Epithelial cell of proximal tubule (primary cell): ENCODE measurements at regions not wholly inside any gene's neighbourhood (a gene's known extent, or its start where the extent isn't known, plus 50 kb on each side); places are given as distances from the start of the nearest gene placed in this dataset.
"Not testable (repeated sequence)": the region's sequence is repeated elsewhere in the genome, so short reads cannot be mapped to it uniquely, and the experiment has no call there.

Experiments
- DNase-seq: peaks from one replicate; pipeline ENCODE4 v3.0.0-alpha.2; 2011; ENCODE audit warnings: low read depth
- H3K4me3 ChIP-seq: 2 replicates; pipeline ENCODE4 v1.5.1; 2011; ENCODE audit warnings: low read depth, mild to moderate bottlenecking, low read length
- CTCF ChIP-seq: conservative IDR thresholded peaks from 2 replicates; pipeline ENCODE4 v1.5.1; 2012; ENCODE audit warnings: low read depth, mild to moderate bottlenecking, low read length

DNA sequence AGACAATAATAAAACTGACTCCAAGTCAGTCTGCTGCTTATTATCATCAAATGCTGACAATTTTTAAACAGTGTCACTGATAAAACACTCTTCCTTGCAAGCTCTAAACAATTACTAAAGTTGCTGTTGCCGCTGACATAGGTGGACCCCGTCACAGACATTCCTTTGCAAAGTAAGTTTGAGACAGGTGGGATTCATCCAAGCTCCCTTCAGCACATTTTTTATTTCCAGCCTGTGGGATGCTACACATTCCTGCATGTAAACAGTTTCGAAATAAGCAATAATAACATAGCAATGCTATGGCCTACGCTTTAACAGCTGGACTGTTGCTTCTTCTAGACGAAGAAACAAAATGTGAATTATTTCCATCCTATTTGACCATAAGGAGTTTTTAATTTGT, 85.4 kb upstream of the HIF1A start:
- no peak for TF ChIP-seq CTCF
- DNase-seq = no peak
- no peak overlapping the region for H3K4me3 ChIP-seq

DNA sequence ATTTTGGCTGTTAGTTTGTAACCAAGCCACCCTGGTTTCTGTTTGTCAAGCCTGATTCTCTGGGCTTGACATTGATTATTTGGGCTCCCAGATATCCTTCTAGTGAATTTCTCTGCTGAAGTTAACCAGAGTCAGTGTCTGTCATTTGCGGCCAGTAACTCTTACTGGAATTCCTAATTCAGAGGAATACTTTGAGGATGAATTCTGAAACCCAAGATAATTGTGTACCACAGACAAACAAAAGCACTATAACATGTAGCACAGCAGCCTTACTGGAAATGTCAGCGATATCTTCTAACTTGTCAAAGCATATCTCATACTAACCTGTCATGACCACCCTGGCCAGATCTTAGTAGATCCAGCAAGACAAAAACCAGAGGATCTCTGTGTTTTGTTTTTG, 84.4 kb upstream of the HIF1A start:
- no peak overlapping the region for H3K4me3 ChIP-seq
- TF ChIP-seq CTCF = no peak
- no peak for DNase-seq

DNA sequence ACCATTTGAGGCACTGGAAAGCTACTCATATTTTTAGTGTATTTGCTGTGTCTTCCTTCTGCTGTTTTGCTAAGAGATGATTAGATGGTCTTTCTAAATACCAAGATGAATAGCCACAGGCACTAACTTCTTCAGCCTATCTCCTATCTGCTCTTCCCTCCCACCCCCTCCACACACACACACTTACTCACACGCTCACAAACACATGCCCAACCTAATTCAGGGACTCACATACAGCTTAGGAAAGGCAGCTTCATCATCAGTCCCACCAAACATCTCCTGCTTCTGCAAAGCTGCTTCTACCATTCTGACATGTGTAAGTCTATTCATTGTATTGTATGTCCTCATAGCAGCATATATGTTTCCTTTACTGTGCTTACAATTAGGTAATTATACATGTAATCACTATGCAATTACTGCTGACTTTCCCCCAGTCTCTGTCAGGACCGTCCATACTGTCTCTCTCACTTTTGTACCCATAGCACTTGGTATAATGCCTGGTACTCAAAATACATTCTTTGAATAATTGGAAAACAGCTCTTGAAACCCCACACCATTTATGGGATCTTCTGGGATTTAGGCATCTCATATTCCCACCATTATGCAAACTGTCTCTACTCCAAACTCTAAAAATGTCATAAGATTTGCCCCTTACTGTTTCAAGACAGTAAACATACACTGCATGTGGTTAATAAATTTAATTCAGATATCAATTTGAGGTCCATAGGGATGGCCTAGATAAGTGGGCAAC, 83.3 kb upstream of the HIF1A start:
- DNase-seq = no peak
- TF ChIP-seq CTCF = no peak
- H3K4me3 ChIP-seq = no peak overlapping the region

DNA sequence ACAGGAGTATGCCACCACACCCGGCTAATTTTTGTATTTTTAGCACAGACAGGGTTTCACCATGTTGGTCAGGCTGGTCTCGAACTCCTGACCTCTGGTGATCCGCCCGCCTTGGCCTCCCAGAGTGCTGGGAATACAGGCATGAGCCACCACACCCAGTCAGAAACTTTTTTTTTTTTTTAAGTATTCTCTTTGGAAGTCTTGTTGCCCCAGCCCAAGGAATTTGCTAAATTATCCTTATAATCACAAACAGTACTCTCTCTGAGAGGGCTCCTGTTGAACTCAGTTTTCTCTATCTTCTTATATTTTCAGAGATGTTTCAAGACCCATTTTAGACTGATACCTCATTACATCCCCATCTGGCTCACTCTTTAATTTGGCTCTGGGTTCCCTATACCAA, 82.3 kb upstream of the HIF1A start:
- DNase-seq, H3K4me3 ChIP-seq: not testable (repeated sequence)

DNA sequence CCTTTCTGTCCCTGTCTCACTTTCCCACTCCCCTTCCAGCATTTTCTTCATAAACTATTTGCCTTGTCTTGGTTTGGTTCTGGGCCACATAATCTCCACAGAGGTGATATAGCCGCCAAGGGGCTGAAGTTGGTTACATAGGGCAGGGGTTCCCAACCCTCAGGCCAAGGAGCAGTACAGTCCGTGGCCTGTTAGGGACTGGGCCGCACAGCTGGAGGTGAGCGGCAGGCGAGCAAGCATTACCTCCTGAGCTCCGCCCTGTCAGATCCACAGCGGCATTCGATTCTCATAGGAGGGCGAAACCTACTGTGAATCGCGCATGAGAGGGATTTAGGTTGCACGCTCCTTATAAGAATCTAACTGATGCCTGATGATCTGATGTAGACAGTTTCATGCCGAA, 80.6 kb upstream of the HIF1A start:
- no peak for TF ChIP-seq CTCF
- H3K4me3 ChIP-seq = no peak overlapping the region
- DNase-seq = no peak

GRCh38 chr14:61615743-61616523, 79.4 kb upstream of the HIF1A start:
- no peak for DNase-seq
- no peak for TF ChIP-seq CTCF
- H3K4me3 ChIP-seq = no peak overlapping the region

DNA sequence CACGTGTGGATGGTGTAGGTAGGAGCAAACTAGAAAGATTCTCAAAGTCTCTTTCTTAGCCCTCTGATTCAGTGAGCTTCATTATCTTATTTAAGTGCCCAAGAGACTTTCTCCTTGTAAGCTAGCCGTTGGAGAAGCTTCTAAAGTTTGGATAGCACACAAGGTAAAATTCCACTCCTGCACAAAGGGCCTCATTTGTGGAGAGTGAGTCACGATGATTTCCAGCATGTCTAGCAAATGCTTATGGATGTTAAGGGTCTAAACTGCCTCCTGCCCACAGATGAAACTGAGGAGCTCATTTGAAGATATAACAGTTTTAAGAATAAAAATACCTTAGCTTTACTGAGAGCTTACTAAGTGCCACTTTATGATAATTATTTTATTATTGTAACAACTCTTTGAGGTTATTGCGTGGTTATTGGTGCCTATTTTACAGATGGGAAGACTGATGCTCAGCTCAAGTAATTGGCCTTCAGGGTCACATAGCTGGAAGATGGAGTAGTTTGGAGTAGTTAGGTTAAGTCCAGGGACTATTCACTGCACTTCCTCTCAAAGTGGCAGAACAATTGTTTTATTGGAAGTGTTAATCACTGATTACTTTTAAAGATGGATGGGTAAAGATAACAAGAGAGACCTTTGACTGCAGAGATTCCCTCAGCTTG, 78.7 kb upstream of the HIF1A start:
- TF ChIP-seq CTCF = no peak
- DNase-seq = no peak
- no peak overlapping the region for H3K4me3 ChIP-seq
